ENCODE measurements at regions not wholly inside any gene's neighbourhood (a gene's known extent, or its start where the extent isn't known, plus 50 kb on each side); places are given as distances from the start of the nearest gene placed in this dataset.

DNA sequence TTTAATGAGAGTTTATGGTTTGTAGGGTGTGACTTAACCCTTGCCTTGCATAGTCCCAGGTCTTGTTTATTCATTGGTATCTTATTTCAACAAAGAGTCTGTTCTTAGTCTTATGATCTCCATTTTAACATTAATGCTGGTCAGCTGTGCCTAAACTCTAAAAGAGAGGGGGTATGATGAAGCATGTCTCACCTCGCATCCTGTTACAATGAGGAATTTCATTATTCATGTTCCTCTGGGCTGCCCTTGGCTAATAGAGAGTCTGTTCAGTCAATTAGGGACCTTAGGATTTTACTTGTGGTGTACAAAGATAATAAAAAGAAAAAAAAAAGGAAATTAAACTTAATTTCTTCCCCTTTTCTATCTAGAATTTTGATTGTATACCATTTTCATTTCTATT, 831.9 kb upstream of the CDH2 start:
- H3K4me3 ChIP-seq (ENCODE audit: extremely low read depth in 1 of 4, insufficient read depth in 2 of 4, low read depth in 3 of 4, low read length in 4 of 4), result no peak overlapping the region
- H3K36me3 ChIP-seq (ENCODE audit: control insufficient read depth in 2 of 4, insufficient read depth in 4 of 4, low read length in 3 of 4), result no peaks in the 10 kb centered on the region
- WGBS, 2 experiments (ENCODE audit: extremely low coverage in 1 of 2, insufficient coverage in 1 of 2, insufficient read length in 1 of 2, insufficient replicate concordance in 2 of 2, low coverage in 1 of 2, low lambda C conversion rate in 2 of 2, missing lambda C conversion rate in 1 of 2), result 84% methylated on average over 1 of the region's 1 CpG; no CpG with 5 or more reads in 1 of the 2 experiments
- TF ChIP-seq SIN3A (conservative IDR thresholded peaks at IDR 0.05 in 1 of 2, IDR thresholded peaks at IDR 0.05 in 1 of 2; ENCODE audit: low read depth in 1 of 2, low read length in 2 of 2) (no peak), CTBP2 (IDR thresholded peaks at IDR 0.05; ENCODE audit: borderline replicate concordance, insufficient read depth, insufficient read length, low read length) (no peak), BCL11A (IDR thresholded peaks at IDR 0.05; ENCODE audit: low read depth in 2 of 2, low read length in 2 of 2) (no peak), EZH2 (IDR thresholded peaks at IDR 0.05; ENCODE audit: low read depth, low read length, severe bottlenecking) (no peak), TBP (IDR thresholded peaks at IDR 0.05; ENCODE audit: low read depth, low read length) (no peak), CHD2 (IDR thresholded peaks at IDR 0.05; ENCODE audit: low read length) (no peak)
- TF ChIP-seq, protein P1, sequence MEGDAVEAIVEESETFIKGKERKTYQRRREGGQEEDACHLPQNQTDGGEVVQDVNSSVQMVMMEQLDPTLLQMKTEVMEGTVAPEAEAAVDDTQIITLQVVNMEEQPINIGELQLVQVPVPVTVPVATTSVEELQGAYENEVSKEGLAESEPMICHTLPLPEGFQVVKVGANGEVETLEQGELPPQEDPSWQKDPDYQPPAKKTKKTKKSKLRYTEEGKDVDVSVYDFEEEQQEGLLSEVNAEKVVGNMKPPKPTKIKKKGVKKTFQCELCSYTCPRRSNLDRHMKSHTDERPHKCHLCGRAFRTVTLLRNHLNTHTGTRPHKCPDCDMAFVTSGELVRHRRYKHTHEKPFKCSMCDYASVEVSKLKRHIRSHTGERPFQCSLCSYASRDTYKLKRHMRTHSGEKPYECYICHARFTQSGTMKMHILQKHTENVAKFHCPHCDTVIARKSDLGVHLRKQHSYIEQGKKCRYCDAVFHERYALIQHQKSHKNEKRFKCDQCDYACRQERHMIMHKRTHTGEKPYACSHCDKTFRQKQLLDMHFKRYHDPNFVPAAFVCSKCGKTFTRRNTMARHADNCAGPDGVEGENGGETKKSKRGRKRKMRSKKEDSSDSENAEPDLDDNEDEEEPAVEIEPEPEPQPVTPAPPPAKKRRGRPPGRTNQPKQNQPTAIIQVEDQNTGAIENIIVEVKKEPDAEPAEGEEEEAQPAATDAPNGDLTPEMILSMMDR (IDR thresholded peaks at IDR 0.05; ENCODE audit: control extremely low read depth in 1 of 3, insufficient read depth in 1 of 3, low read depth in 1 of 3, low read length in 3 of 3), result no peak

More for the DNA sequence above, 831.9 kb upstream of the CDH2 start:
- H3K27ac ChIP-seq (ENCODE audit: low read depth, low read length), result no peak overlapping the region
- no peak overlapping the region for H3K4me2 ChIP-seq (ENCODE audit: insufficient read depth in 1 of 2, low read depth in 2 of 2, low read length in 2 of 2)
- no peak overlapping the region for H3K18ac ChIP-seq (ENCODE audit: extremely low read depth, low read length)
- ChIA-PET CTCF (ENCODE audit: partially characterized antibody) (no interaction called here), POLR2A (ENCODE audit: partially characterized antibody) (no interaction called here)
- no peak overlapping the region for H3K9ac ChIP-seq (replicated peaks in 1 of 4; ENCODE audit: extremely low read depth in 1 of 4, low read depth in 3 of 4, low read length in 3 of 4)
- H3K23me2 ChIP-seq (ENCODE audit: low read depth, low read length), result no peaks in the 10 kb centered on the region
- H2BK12ac ChIP-seq (ENCODE audit: low read depth, low read length), result no peak overlapping the region
- H4K5ac ChIP-seq (ENCODE audit: insufficient read length, low read depth, low read length), result no peak overlapping the region
- H3K14ac ChIP-seq (ENCODE audit: insufficient read length), result no peak overlapping the region
- no peaks in the 10 kb centered on the region for H3K79me2 ChIP-seq (ENCODE audit: control insufficient read depth in 1 of 2, insufficient read depth in 2 of 2, low read length in 2 of 2)
- no peak overlapping the region for H4K8ac ChIP-seq (ENCODE audit: extremely low read depth, insufficient read depth, low read length)
- DNase-seq (ENCODE audit: low read depth in 1 of 2, low spot score in 2 of 2), result no peak
- no peaks in the 10 kb centered on the region for H3K79me1 ChIP-seq (ENCODE audit: low read depth, low read length)
- peaks cover 0 to 8% (median 4%) of the 10 kb centered on the region in 4 experiments; a peak in 4 of 7 replicates for H3K4me1 ChIP-seq (replicated peaks in 1 of 4; ENCODE audit: control insufficient read depth in 3 of 4, insufficient read depth in 4 of 4, low read length in 3 of 4)
- H3K4ac ChIP-seq (replicated peaks; ENCODE audit: insufficient read length, low read depth, low read length), result no peak overlapping the region
- peaks cover 0 to 5% of the 10 kb centered on the region in 2 experiments; a peak in 1 of 4 replicates for H3K9me3 ChIP-seq (ENCODE audit: insufficient read depth in 2 of 2, low read depth in 1 of 2, low read length in 1 of 2)
- H2BK120ac ChIP-seq (replicated peaks; ENCODE audit: low read depth, low read length), result no peak overlapping the region
- no peaks in the 10 kb centered on the region for H4K20me1 ChIP-seq (replicated peaks in 1 of 2; ENCODE audit: control insufficient read depth in 1 of 2, insufficient read depth in 2 of 2, low read length in 2 of 2)
- H2AK5ac ChIP-seq (ENCODE audit: low read depth, low read length), result no peak overlapping the region
- no peak overlapping the region for H2BK5ac ChIP-seq (ENCODE audit: low read depth, low read length)
- no peak for FAIRE-seq
- H2BK15ac ChIP-seq (ENCODE audit: low read length), result no peak overlapping the region
- no peak overlapping the region for H4K91ac ChIP-seq (replicated peaks; ENCODE audit: insufficient read length, low read length)
- no peak overlapping the region for H2BK20ac ChIP-seq (ENCODE audit: low read length)
- H2AFZ ChIP-seq (ENCODE audit: low read length), result no peak overlapping the region
- H3K27me3 ChIP-seq (replicated peaks in 1 of 4; ENCODE audit: control insufficient read depth in 3 of 4, extremely low read depth in 1 of 4, insufficient read depth in 3 of 4, low read length in 3 of 4), result no peaks in the 10 kb centered on the region
- H3K56ac ChIP-seq (replicated peaks; ENCODE audit: insufficient read length, low read depth, low read length), result no peak overlapping the region
- H3K23ac ChIP-seq (ENCODE audit: insufficient read length), result no peak overlapping the region
